DOHH2 (cell line): ENCODE measurements at regions not wholly inside any gene's neighbourhood (a gene's known extent, or its start where the extent isn't known, plus 50 kb on each side); places are given as distances from the start of the nearest gene placed in this dataset.

ENCODE experiments used
- CTCF ChIP-seq: fragments of 200-600 bp; sonication (generic); IDR thresholded peaks from one replicate; pipeline ENCODE4 v1.5.1; 2014; ENCODE audit warnings: antibody characterized with exemption, mild to moderate bottlenecking, low read depth, low read length; ENCODE audit not compliant: poor library complexity, severe bottlenecking
- EZH2phosphoT487 ChIP-seq: fragments of 200-600 bp; sonication (generic); IDR thresholded peaks from 2 replicates; pipeline ENCODE4 v1.6.1; 2017; ENCODE audit warnings: borderline replicate concordance, mild to moderate bottlenecking, antibody characterized with exemption, low read length, moderate library complexity, mixed read lengths

GRCh38 chr17:65417406-65418221 is 143.8 kb downstream of the AXIN2 start:
- TF ChIP-seq CTCF (no peak), EZH2phosphoT487 (no peak)
